ENCODE measurements at regions not wholly inside any gene's neighbourhood (a gene's known extent, or its start where the extent isn't known, plus 50 kb on each side); places are given as distances from the start of the nearest gene placed in this dataset.
A peak's percentile ranks its signal among the peaks of the same experiment; 100 is the strongest.
"Not testable (repeated sequence)": the region's sequence is repeated elsewhere in the genome, so short reads cannot be mapped to it uniquely, and the experiment has no call there.

- ChIA-PET POLR2A (no interaction called here), CTCF (no interaction called here)
- Mint-ChIP-seq H3K27me3 (peaks cover 5% of the 10 kb centered on the region), H3K27ac (no peak overlapping the region), H3K36me3 (ENCODE audit: low read depth) (no peaks in the 10 kb centered on the region), H3K4me3 (no peak overlapping the region), H3K9me3 (ENCODE audit: low read depth) (no peaks in the 10 kb centered on the region), H3K4me1 (peaks cover 2% of the 10 kb centered on the region)
- intact Hi-C loops (cut with DNase I, micrococcal nuclease), result no loop called here
- ATAC-seq, result no peak
- no peak for DNase-seq
Measured at GRCh38 chr5:60546207-60546606, 153.8 kb downstream of the DEPDC1B start.

DNA sequence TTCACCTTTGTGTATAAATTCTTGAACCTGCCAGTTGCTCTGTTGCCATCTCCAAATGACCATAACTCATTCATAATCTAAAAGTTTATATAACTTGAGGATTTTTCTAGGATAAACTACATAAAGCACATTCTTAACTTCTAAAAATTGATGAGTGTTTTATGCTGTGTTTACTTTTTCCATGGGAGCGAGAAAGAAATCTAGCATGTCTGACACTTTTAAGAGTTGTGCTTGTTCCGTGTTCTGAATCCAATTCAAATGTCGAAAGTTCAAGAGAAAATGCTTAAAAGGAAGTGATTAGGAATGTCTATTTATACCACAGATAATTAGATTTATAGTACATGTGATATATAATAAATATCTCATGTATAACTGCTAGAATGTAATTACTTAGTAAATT, 154.4 kb downstream of the DEPDC1B start:
- no peak overlapping the region for H3K27ac Mint-ChIP-seq
- no peaks in the 10 kb centered on the region for H3K9me3 Mint-ChIP-seq (ENCODE audit: low read depth)
- no peak for ATAC-seq

GRCh38 chr5:60544142-60544541, 155.8 kb downstream of the DEPDC1B start:
- intact Hi-C loops (cut with DNase I, micrococcal nuclease), result no loop called here
- H3K27ac Mint-ChIP-seq, result no peak overlapping the region
- POLR2A ChIA-PET, result no interaction called here
- H3K36me3 Mint-ChIP-seq (ENCODE audit: low read depth), result no peaks in the 10 kb centered on the region
- CTCF ChIA-PET, result no interaction called here
- ATAC-seq (no peak), DNase-seq (no peak)
- H3K27me3 Mint-ChIP-seq, result peaks cover 6% of the 10 kb centered on the region
- H3K4me3 Mint-ChIP-seq, result no peak overlapping the region
- H3K4me1 Mint-ChIP-seq, result peaks cover 5% of the 10 kb centered on the region
- no peaks in the 10 kb centered on the region for H3K9me3 Mint-ChIP-seq (ENCODE audit: low read depth)

More for the DNA sequence above, 154.4 kb downstream of the DEPDC1B start:
- DNase-seq, result no peak
- H3K4me1 Mint-ChIP-seq, result peaks cover 2% of the 10 kb centered on the region
- CTCF ChIA-PET, result no interaction called here
- H3K4me3 Mint-ChIP-seq, result no peak overlapping the region
- no peaks in the 10 kb centered on the region for H3K36me3 Mint-ChIP-seq (ENCODE audit: low read depth)
- peaks cover 5% of the 10 kb centered on the region for H3K27me3 Mint-ChIP-seq
- POLR2A ChIA-PET, result no interaction called here
- intact Hi-C loops (cut with DNase I, micrococcal nuclease), result no loop called here

DNA sequence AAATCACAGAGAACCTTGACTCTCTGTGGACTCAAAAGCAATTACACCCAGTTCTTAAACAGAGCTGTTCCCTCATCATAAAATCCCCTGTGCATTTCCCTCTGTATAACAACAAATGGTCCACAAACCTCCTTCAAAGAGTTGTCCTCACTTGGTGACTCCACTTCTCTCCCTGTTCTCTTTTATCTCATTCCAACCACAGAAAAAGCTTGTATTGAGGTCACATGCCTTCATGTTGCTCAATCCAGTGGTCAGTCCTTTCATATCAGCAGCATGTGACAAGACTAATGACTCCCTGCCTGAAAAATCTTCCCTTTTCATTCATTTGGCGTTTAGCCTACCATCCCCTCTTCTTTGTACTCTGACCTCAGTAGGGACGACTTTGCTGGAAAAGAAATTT, 158.0 kb downstream of the DEPDC1B start:
- peaks cover 5% of the 10 kb centered on the region for H3K4me1 Mint-ChIP-seq
- H3K27ac Mint-ChIP-seq, result no peak overlapping the region
- CTCF ChIA-PET, result no interaction called here
- POLR2A ChIA-PET, result no interaction called here
- intact Hi-C loops (cut with DNase I, micrococcal nuclease), result no loop called here
- ATAC-seq (no peak), DNase-seq (no peak)
- no peaks in the 10 kb centered on the region for H3K36me3 Mint-ChIP-seq (ENCODE audit: low read depth)
- H3K27me3 Mint-ChIP-seq, result peaks cover 4% of the 10 kb centered on the region
- no peak overlapping the region for H3K4me3 Mint-ChIP-seq
- H3K9me3 Mint-ChIP-seq (ENCODE audit: low read depth), result no peaks in the 10 kb centered on the region

DNA sequence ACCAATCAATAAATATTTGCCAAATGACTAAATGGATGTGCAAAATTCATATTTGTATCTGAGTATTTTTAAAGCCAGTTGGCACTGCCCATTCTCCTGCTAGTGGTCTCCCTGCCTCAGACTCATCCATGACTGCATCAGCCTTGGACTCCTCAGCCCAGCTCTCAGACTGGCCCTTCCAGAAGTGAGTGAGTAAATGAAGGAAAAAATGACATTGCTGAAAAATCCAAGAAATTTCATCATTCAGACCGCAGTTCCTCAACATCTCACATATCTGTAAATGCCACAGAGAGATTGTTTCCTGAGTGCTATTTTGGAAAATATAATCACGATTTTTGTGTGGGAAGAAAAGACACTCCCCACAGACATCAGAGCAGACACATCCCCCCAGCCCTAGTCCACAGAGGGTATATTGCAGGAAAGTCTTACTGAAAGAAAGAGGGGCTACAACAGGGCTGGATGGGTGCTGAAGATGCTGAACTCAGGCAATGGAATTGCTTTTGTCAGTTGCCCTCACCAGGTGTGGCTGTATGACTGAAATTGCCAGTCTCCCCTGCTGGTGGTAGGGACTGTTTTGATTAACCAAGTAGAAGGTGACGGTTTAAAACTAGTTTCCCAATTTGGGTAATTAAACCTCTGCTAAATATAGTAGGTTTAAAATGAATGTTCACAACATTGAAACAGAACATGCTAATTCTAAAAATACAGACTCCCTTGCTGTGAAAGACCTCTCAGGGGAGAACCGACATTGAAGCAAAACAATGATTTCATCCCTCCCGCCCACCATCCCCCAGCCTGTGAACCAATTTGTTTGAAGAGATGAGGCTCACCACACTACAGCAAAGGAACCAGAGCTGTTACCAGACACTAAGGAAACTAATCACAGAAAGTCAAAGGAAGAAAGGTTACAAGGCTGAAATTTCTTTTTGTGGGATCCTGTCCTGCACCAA, 158.8 kb downstream of the DEPDC1B start:
- no peaks in the 10 kb centered on the region for H3K36me3 Mint-ChIP-seq (ENCODE audit: low read depth)
- peak; percentile 23 for ATAC-seq

DNA sequence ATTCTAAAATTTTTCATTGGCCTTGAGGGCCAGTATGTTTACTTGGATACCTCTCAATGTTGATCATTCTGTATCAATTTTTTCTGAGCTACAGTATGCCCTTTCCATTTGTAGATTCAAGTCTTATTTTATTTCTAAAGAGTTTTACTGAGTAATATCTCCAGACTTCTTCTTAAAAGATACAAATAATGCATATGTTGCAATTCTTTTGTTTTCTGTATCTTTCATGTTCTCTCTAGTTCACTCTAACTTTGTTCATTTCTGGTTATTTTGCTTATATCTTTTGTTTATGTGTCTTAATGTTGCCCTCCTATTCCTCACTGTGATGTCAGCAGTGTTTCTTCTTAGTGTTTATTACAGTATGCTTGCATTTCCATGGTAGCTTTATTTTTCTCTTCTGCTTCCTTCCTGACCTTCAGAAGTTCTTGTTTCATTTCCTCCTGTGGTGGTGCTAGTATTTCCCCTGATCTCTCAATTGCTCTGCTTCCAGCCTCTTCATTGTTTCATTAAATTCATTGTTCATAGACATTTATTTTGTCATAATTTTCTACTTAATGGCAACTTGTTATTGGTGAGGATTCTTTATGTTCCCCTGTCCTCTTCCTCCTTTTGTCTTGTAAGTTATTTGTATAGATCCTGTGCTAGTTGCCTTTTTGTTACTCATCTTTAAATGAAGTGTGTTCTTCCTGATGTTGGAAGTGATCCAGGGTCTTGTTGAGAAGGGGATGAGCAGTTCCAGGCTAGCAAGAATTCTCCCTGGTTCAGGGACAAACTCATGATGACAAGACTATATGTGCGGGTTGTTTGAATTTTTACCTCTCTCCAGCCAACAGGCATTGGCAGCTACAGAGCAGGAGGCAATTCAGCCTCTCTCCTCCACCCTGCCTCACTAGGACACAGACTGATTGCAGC, 160.8 kb downstream of the DEPDC1B start:
- Mint-ChIP-seq H3K36me3 (ENCODE audit: low read depth) (no peaks in the 10 kb centered on the region), H3K27ac (no peak overlapping the region), H3K27me3 (peaks cover 4% of the 10 kb centered on the region), H3K4me3 (no peak overlapping the region), H3K4me1 (peaks cover 5% of the 10 kb centered on the region), H3K9me3 (ENCODE audit: low read depth) (no peaks in the 10 kb centered on the region)
- intact Hi-C loops (cut with DNase I, micrococcal nuclease), result no loop called here
- no peak for DNase-seq
- ChIA-PET POLR2A (no interaction called here), CTCF (no interaction called here)
- ATAC-seq, result no peak

More for the DNA sequence above, 158.8 kb downstream of the DEPDC1B start:
- Mint-ChIP-seq H3K27ac (no peak overlapping the region), H3K4me3 (no peak overlapping the region), H3K4me1 (peaks cover 5% of the 10 kb centered on the region), H3K9me3 (ENCODE audit: low read depth) (no peaks in the 10 kb centered on the region), H3K27me3 (peaks cover 4% of the 10 kb centered on the region)
- intact Hi-C loops (cut with DNase I, micrococcal nuclease), result no loop called here
- POLR2A ChIA-PET, result no interaction called here
- peak; percentile 25 for DNase-seq
- CTCF ChIA-PET, result no interaction called here

- CTCF ChIA-PET, result no interaction called here
- Mint-ChIP-seq H3K9me3 (ENCODE audit: low read depth) (no peaks in the 10 kb centered on the region), H3K27me3 (peaks cover 4% of the 10 kb centered on the region), H3K27ac (no peak overlapping the region), H3K4me3 (no peak overlapping the region), H3K4me1 (peaks cover 5% of the 10 kb centered on the region), H3K36me3 (ENCODE audit: low read depth) (no peaks in the 10 kb centered on the region)
- POLR2A ChIA-PET, result no interaction called here
- ATAC-seq, result no peak
- intact Hi-C loops (cut with DNase I, micrococcal nuclease), result no loop called here
- no peak for DNase-seq
Measured at GRCh38 chr5:60538426-60538825, 161.5 kb downstream of the DEPDC1B start.

- H3K27me3 Mint-ChIP-seq, result peaks cover 2% of the 10 kb centered on the region
- POLR2A ChIA-PET, result no interaction called here
- CTCF ChIA-PET, result no interaction called here
Measured at GRCh38 chr5:60535951-60536350, 164.0 kb downstream of the DEPDC1B start.

GRCh38 chr5:60535198-60535597, 164.8 kb downstream of the DEPDC1B start:
- no peaks in the 10 kb centered on the region for H3K36me3 Mint-ChIP-seq (ENCODE audit: low read depth)
- ChIA-PET CTCF (no interaction called here), POLR2A (no interaction called here)
- intact Hi-C loops (cut with DNase I, micrococcal nuclease), result no loop called here
- no peak overlapping the region for H3K4me3 Mint-ChIP-seq
- H3K27ac Mint-ChIP-seq, result no peak overlapping the region
- H3K27me3 Mint-ChIP-seq, result peaks cover 2% of the 10 kb centered on the region
- no peak for ATAC-seq
- peaks cover 3% of the 10 kb centered on the region for H3K4me1 Mint-ChIP-seq
- no peak for DNase-seq
- no peaks in the 10 kb centered on the region for H3K9me3 Mint-ChIP-seq (ENCODE audit: low read depth)

More at GRCh38 chr5:60535951-60536350, 164.0 kb downstream of the DEPDC1B start:
- no peaks in the 10 kb centered on the region for H3K36me3 Mint-ChIP-seq (ENCODE audit: low read depth)
- DNase-seq, result no peak
- H3K4me3 Mint-ChIP-seq, result no peak overlapping the region
- intact Hi-C loops (cut with DNase I, micrococcal nuclease), result no loop called here
- H3K4me1 Mint-ChIP-seq, result peaks cover 3% of the 10 kb centered on the region
- no peaks in the 10 kb centered on the region for H3K9me3 Mint-ChIP-seq (ENCODE audit: low read depth)
- ATAC-seq, result no peak
- no peak overlapping the region for H3K27ac Mint-ChIP-seq

DNA sequence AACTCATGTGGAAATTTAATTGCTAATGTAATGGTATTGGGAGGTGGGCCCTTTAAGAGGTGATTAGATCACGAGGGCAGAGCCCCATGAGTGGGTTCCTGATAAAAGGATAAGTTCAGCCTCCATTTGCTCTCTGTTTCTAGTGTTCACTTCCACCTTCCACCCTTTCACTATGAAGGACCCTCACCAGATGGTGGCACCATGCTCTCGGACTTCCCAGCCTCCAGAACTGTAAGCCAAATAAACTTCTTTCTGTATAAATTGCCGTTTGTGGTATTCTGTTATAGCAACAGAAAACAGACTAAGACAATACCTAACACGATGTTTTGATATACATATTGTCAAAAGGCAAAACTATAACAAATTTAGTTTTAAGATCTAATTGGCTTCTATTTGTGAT, 166.2 kb downstream of the DEPDC1B start:
- ChIA-PET POLR2A (no interaction called here), CTCF (no interaction called here)
- intact Hi-C loops (cut with DNase I, micrococcal nuclease), result no loop called here
- no peak overlapping the region for H3K27ac Mint-ChIP-seq
- ATAC-seq, result no peak
- H3K4me1 Mint-ChIP-seq, result no peaks in the 10 kb centered on the region
- no peaks in the 10 kb centered on the region for H3K36me3 Mint-ChIP-seq (ENCODE audit: low read depth)
- no peak overlapping the region for H3K4me3 Mint-ChIP-seq
- no peaks in the 10 kb centered on the region for H3K9me3 Mint-ChIP-seq (ENCODE audit: low read depth)
- no peak for DNase-seq
- H3K27me3 Mint-ChIP-seq, result no peaks in the 10 kb centered on the region

- intact Hi-C loops (cut with DNase I, micrococcal nuclease); DNase-seq; H3K36me3 Mint-ChIP-seq (ENCODE audit: low read depth); H3K4me1 Mint-ChIP-seq; POLR2A ChIA-PET; H3K27me3 Mint-ChIP-seq; ATAC-seq; H3K9me3 Mint-ChIP-seq (ENCODE audit: low read depth); H3K27ac Mint-ChIP-seq; H3K4me3 Mint-ChIP-seq; CTCF ChIA-PET: not testable (repeated sequence)
Measured at GRCh38 chr5:60532796-60533195, 167.2 kb downstream of the DEPDC1B start.

All from activated CD4-positive, alpha-beta T cell treated with anti-CD3 and anti-CD28 coated beads for 36 hours (primary cell).